Ectodermal cell (in vitro differentiated cells): ENCODE measurements at regions not wholly inside any gene's neighbourhood (a gene's known extent, or its start where the extent isn't known, plus 50 kb on each side); places are given as distances from the start of the nearest gene placed in this dataset.

Experiments used
- H3K27ac ChIP-seq: 2 replicates; pipeline ENCODE4 v1.7.0; 2013; ENCODE audit warnings: mild to moderate bottlenecking, low read depth, low read length; ENCODE audit not compliant: insufficient read depth, poor library complexity, severe bottlenecking
- H3K27me3 ChIP-seq: 2 replicates; pipeline ENCODE4 v1.7.0; 2013; ENCODE audit warnings: mild to moderate bottlenecking, low read length; ENCODE audit not compliant: insufficient read depth, control insufficient read depth, poor library complexity, severe bottlenecking
- H3K36me3 ChIP-seq: one replicate; pipeline ENCODE4 v1.7.0; 2013; ENCODE audit warnings: low read length; ENCODE audit not compliant: control insufficient read depth, insufficient read depth
- H3K4me1 ChIP-seq: one replicate; pipeline ENCODE4 v1.7.0; 2013; ENCODE audit warnings: low read length; ENCODE audit not compliant: control insufficient read depth, insufficient read depth
- H3K4me3 ChIP-seq: 2 replicates; pipeline ENCODE4 v1.7.0; 2013; ENCODE audit warnings: low read depth, low read length, control low read depth; ENCODE audit not compliant: insufficient read depth
- H3K9me3 ChIP-seq: 2 replicates; pipeline ENCODE4 v1.7.0; 2013; ENCODE audit warnings: mild to moderate bottlenecking, low read length, moderate library complexity; ENCODE audit not compliant: control insufficient read depth
- WGBS, 2 experiments: methylation state at CpG; one replicate each; pipeline ENCODE4 v1.1.7; 2013; ENCODE audit warnings: missing lambda C conversion rate in 2 of 2; 5-methylcytosine and 5-hydroxymethylcytosine counted together

- Histone ChIP-seq H3K36me3 (no peaks in the 10 kb centered on the region), H3K9me3 (no peaks in the 10 kb centered on the region), H3K27me3 (no peaks in the 10 kb centered on the region), H3K4me3 (no peak overlapping the region), H3K27ac (no peak overlapping the region), H3K4me1 (no peaks in the 10 kb centered on the region)
- 84% methylated on average over 2 of the region's 2 CpGs; no CpG with 5 or more reads in 1 of the 2 experiments for WGBS, 2 experiments
Observed at GRCh38 chr4:107129076-107129475, 93.0 kb upstream of the DKK2 start.

GRCh38 chr4:107128116-107128515 lies 92.0 kb upstream of the DKK2 start:
- H3K27ac ChIP-seq = no peak overlapping the region
- WGBS, 2 experiments = 80 to 81% methylated on average over 1 to 2 of the region's 2 CpGs
- H3K36me3 ChIP-seq = no peaks in the 10 kb centered on the region
- H3K9me3 ChIP-seq = no peaks in the 10 kb centered on the region
- H3K4me1 ChIP-seq = no peaks in the 10 kb centered on the region
- H3K4me3 ChIP-seq = no peak overlapping the region
- H3K27me3 ChIP-seq = no peaks in the 10 kb centered on the region

GRCh38 chr4:107125496-107125895 lies 89.4 kb upstream of the DKK2 start:
- Histone ChIP-seq H3K36me3 (no peaks in the 10 kb centered on the region), H3K27ac (no peak overlapping the region), H3K4me3 (no peak overlapping the region), H3K9me3 (no peaks in the 10 kb centered on the region), H3K27me3 (no peaks in the 10 kb centered on the region), H3K4me1 (peaks cover 5% of the 10 kb centered on the region)
- WGBS, 2 experiments = 94 to 97% methylated on average over 2 of the region's 2 CpGs

GRCh38 chr4:107122736-107123135 lies 86.6 kb upstream of the DKK2 start:
- WGBS, 2 experiments = 89 to 94% methylated on average over 2 of the region's 2 CpGs
- Histone ChIP-seq H3K27me3 (no peaks in the 10 kb centered on the region), H3K4me1 (peaks cover 8% of the 10 kb centered on the region), H3K36me3 (no peaks in the 10 kb centered on the region), H3K9me3 (no peaks in the 10 kb centered on the region), H3K27ac (no peak overlapping the region), H3K4me3 (no peak overlapping the region)

GRCh38 chr4:107120661-107121060 lies 84.5 kb upstream of the DKK2 start:
- H3K36me3 ChIP-seq = no peaks in the 10 kb centered on the region
- 48 to 62% methylated on average over 2 of the region's 2 CpGs for WGBS, 2 experiments
- H3K4me3 ChIP-seq = no peak overlapping the region
- no peak overlapping the region for H3K27ac ChIP-seq
- peaks cover 8% of the 10 kb centered on the region for H3K4me1 ChIP-seq
- no peaks in the 10 kb centered on the region for H3K27me3 ChIP-seq
- no peaks in the 10 kb centered on the region for H3K9me3 ChIP-seq

- Histone ChIP-seq H3K9me3 (no peaks in the 10 kb centered on the region), H3K36me3 (no peaks in the 10 kb centered on the region), H3K4me3 (no peak overlapping the region), H3K27me3 (no peaks in the 10 kb centered on the region), H3K27ac (no peak overlapping the region), H3K4me1 (peaks cover 8% of the 10 kb centered on the region)
- 97 to 100% methylated on average over 1 of the region's 1 CpG for WGBS, 2 experiments
Observed at GRCh38 chr4:107117726-107118125, 81.6 kb upstream of the DKK2 start.

- peaks cover 1% of the 10 kb centered on the region for H3K4me1 ChIP-seq
- H3K27me3 ChIP-seq = no peaks in the 10 kb centered on the region
- H3K9me3 ChIP-seq = no peaks in the 10 kb centered on the region
- H3K27ac ChIP-seq = no peak overlapping the region
- whole genome bisulfite sequencing, 2 experiments = 90 to 94% methylated on average over 5 of the region's 5 CpGs
- no peak overlapping the region for H3K4me3 ChIP-seq
- no peaks in the 10 kb centered on the region for H3K36me3 ChIP-seq
Observed at GRCh38 chr4:107115185-107115847, 79.2 kb upstream of the DKK2 start.

GRCh38 chr4:107114059-107114458 lies 77.9 kb upstream of the DKK2 start:
- no peak overlapping the region for H3K4me3 ChIP-seq
- no peaks in the 10 kb centered on the region for H3K9me3 ChIP-seq
- H3K27me3 ChIP-seq = no peaks in the 10 kb centered on the region
- no CpG with 5 or more reads among the region's 2 CpGs for WGBS, 2 experiments
- H3K36me3 ChIP-seq = no peaks in the 10 kb centered on the region
- no peaks in the 10 kb centered on the region for H3K4me1 ChIP-seq
- H3K27ac ChIP-seq = no peak overlapping the region

GRCh38 chr4:107098401-107098800 lies 62.3 kb upstream of the DKK2 start:
- Histone ChIP-seq H3K9me3 (no peaks in the 10 kb centered on the region), H3K27ac (no peak overlapping the region), H3K4me1 (no peaks in the 10 kb centered on the region), H3K36me3 (no peaks in the 10 kb centered on the region), H3K4me3 (no peak overlapping the region), H3K27me3 (no peaks in the 10 kb centered on the region)
- 84 to 95% methylated on average over 2 of the region's 2 CpGs for WGBS, 2 experiments

- H3K4me3 ChIP-seq = no peak overlapping the region
- H3K4me1 ChIP-seq = no peaks in the 10 kb centered on the region
- 94 to 95% methylated on average over 3 of the region's 3 CpGs for WGBS, 2 experiments
- H3K27me3 ChIP-seq = no peaks in the 10 kb centered on the region
- no peaks in the 10 kb centered on the region for H3K9me3 ChIP-seq
- H3K27ac ChIP-seq = no peak overlapping the region
- no peaks in the 10 kb centered on the region for H3K36me3 ChIP-seq
Observed at GRCh38 chr4:107094976-107095375, 58.9 kb upstream of the DKK2 start.

- 90% methylated on average over 2 of the region's 2 CpGs for WGBS, 2 experiments
- no peaks in the 10 kb centered on the region for H3K36me3 ChIP-seq
- no peaks in the 10 kb centered on the region for H3K4me1 ChIP-seq
- H3K9me3 ChIP-seq = no peaks in the 10 kb centered on the region
- no peaks in the 10 kb centered on the region for H3K27me3 ChIP-seq
- H3K27ac ChIP-seq = no peak overlapping the region
- H3K4me3 ChIP-seq = no peak overlapping the region
Observed at GRCh38 chr4:107094332-107094731, 58.2 kb upstream of the DKK2 start.
